ENCODE measurements at regions not wholly inside any gene's neighbourhood (a gene's known extent, or its start where the extent isn't known, plus 50 kb on each side); places are given as distances from the start of the nearest gene placed in this dataset.
"Not testable (repeated sequence)": the region's sequence is repeated elsewhere in the genome, so short reads cannot be mapped to it uniquely, and the experiment has no call there.

GRCh38 chr1:91207691-91208090 lies 185.9 kb upstream of the ZNF644 start:
- H3K27me3 ChIP-seq (ENCODE audit: low read depth); DNase-seq (ENCODE audit: low spot score in 2 of 2); H3K4me3 ChIP-seq; in situ Hi-C loops (cut with MboI; ENCODE audit: low sequenced_read_pairs); H3K4me1 ChIP-seq; H3K9me3 ChIP-seq; H3K36me3 ChIP-seq (replicated peaks): not testable (repeated sequence)

- in situ Hi-C loops (cut with MboI; ENCODE audit: low sequenced_read_pairs); H3K4me3 ChIP-seq; H3K9me3 ChIP-seq; H3K4me1 ChIP-seq; H3K36me3 ChIP-seq (replicated peaks); DNase-seq (ENCODE audit: low spot score in 2 of 2); H3K27me3 ChIP-seq (ENCODE audit: low read depth): not testable (repeated sequence)
Measured at GRCh38 chr1:91204150-91204549, 182.3 kb upstream of the ZNF644 start.

- H3K4me3 ChIP-seq = no peak overlapping the region
- in situ Hi-C loops (cut with MboI; ENCODE audit: low sequenced_read_pairs) = no loop called here
- H3K27me3 ChIP-seq (ENCODE audit: low read depth) = peaks cover 4% of the 10 kb centered on the region; the same call in 1 of the 2 replicates
- H3K36me3 ChIP-seq (replicated peaks) = no peaks in the 10 kb centered on the region
- no peaks in the 10 kb centered on the region for H3K9me3 ChIP-seq
- H3K4me1 ChIP-seq = no peaks in the 10 kb centered on the region
- DNase-seq (ENCODE audit: low spot score in 2 of 2) = no peak
Measured at GRCh38 chr1:91201694-91202093, 179.9 kb upstream of the ZNF644 start.

- in situ Hi-C loops (cut with MboI; ENCODE audit: low sequenced_read_pairs) = no loop called here
- H3K9me3 ChIP-seq = no peaks in the 10 kb centered on the region
- H3K36me3 ChIP-seq (replicated peaks) = no peaks in the 10 kb centered on the region
- no peaks in the 10 kb centered on the region for H3K4me1 ChIP-seq
- H3K4me3 ChIP-seq = no peak overlapping the region
- H3K27me3 ChIP-seq (ENCODE audit: low read depth) = peaks cover 4% of the 10 kb centered on the region; the same call in 1 of the 2 replicates
- no peak for DNase-seq (ENCODE audit: low spot score in 2 of 2)
Measured at GRCh38 chr1:91201176-91201575, 179.3 kb upstream of the ZNF644 start.

GRCh38 chr1:91200675-91201074 lies 178.8 kb upstream of the ZNF644 start:
- no peaks in the 10 kb centered on the region for H3K4me1 ChIP-seq
- in situ Hi-C loops (cut with MboI; ENCODE audit: low sequenced_read_pairs) = no loop called here
- no peaks in the 10 kb centered on the region for H3K36me3 ChIP-seq (replicated peaks)
- H3K27me3 ChIP-seq (ENCODE audit: low read depth) = peaks cover 4% of the 10 kb centered on the region; the same call in 1 of the 2 replicates
- DNase-seq (ENCODE audit: low spot score in 2 of 2) = no peak
- H3K9me3 ChIP-seq = no peaks in the 10 kb centered on the region
- no peak overlapping the region for H3K4me3 ChIP-seq

- no peak overlapping the region for H3K4me3 ChIP-seq
- H3K36me3 ChIP-seq (replicated peaks) = no peaks in the 10 kb centered on the region
- H3K27me3 ChIP-seq (ENCODE audit: low read depth) = peaks cover 4% of the 10 kb centered on the region; the same call in 1 of the 2 replicates
- no peak for DNase-seq (ENCODE audit: low spot score in 2 of 2)
- H3K4me1 ChIP-seq = no peaks in the 10 kb centered on the region
- H3K9me3 ChIP-seq = no peaks in the 10 kb centered on the region
- in situ Hi-C loops (cut with MboI; ENCODE audit: low sequenced_read_pairs) = no loop called here
Measured at GRCh38 chr1:91199988-91200387, 178.2 kb upstream of the ZNF644 start.

GRCh38 chr1:91190996-91191395 lies 169.2 kb upstream of the ZNF644 start:
- no peak overlapping the region for H3K4me3 ChIP-seq
- no peak for DNase-seq (ENCODE audit: low spot score in 2 of 2)
- no peaks in the 10 kb centered on the region for H3K27me3 ChIP-seq (ENCODE audit: low read depth)
- H3K9me3 ChIP-seq = no peaks in the 10 kb centered on the region
- H3K36me3 ChIP-seq (replicated peaks) = no peaks in the 10 kb centered on the region
- H3K4me1 ChIP-seq = no peaks in the 10 kb centered on the region
- in situ Hi-C loops (cut with MboI; ENCODE audit: low sequenced_read_pairs) = no loop called here

GRCh38 chr1:91189096-91189495 lies 167.3 kb upstream of the ZNF644 start:
- Histone ChIP-seq H3K9me3 (no peaks in the 10 kb centered on the region; the same call in 1 of the 2 replicates), H3K36me3 (replicated peaks) (no peaks in the 10 kb centered on the region), H3K4me1 (no peaks in the 10 kb centered on the region), H3K4me3 (no peak overlapping the region), H3K27me3 (ENCODE audit: low read depth) (no peaks in the 10 kb centered on the region)
- DNase-seq (ENCODE audit: low spot score in 2 of 2) = no peak
- in situ Hi-C loops (cut with MboI; ENCODE audit: low sequenced_read_pairs) = no loop called here

GRCh38 chr1:91182807-91183206 lies 161.0 kb upstream of the ZNF644 start:
- H3K4me3 ChIP-seq; H3K36me3 ChIP-seq (replicated peaks); in situ Hi-C loops (cut with MboI; ENCODE audit: low sequenced_read_pairs): not testable (repeated sequence)

GRCh38 chr1:91176250-91176649 lies 154.4 kb upstream of the ZNF644 start:
- Histone ChIP-seq H3K4me3 (no peak overlapping the region), H3K9me3 (no peaks in the 10 kb centered on the region), H3K27me3 (ENCODE audit: low read depth) (no peaks in the 10 kb centered on the region), H3K36me3 (replicated peaks) (no peaks in the 10 kb centered on the region), H3K4me1 (no peaks in the 10 kb centered on the region)
- in situ Hi-C loops (cut with MboI; ENCODE audit: low sequenced_read_pairs) = no loop called here
- no peak for DNase-seq (ENCODE audit: low spot score in 2 of 2)

More at GRCh38 chr1:91182807-91183206, 161.0 kb upstream of the ZNF644 start:
- not testable (repeated sequence) for H3K4me1 ChIP-seq; H3K9me3 ChIP-seq; DNase-seq (ENCODE audit: low spot score in 2 of 2); H3K27me3 ChIP-seq (ENCODE audit: low read depth)

GRCh38 chr1:91174734-91175133 lies 152.9 kb upstream of the ZNF644 start:
- H3K36me3 ChIP-seq (replicated peaks) = no peaks in the 10 kb centered on the region
- no peak overlapping the region for H3K4me3 ChIP-seq
- no peaks in the 10 kb centered on the region for H3K4me1 ChIP-seq
- in situ Hi-C loops (cut with MboI; ENCODE audit: low sequenced_read_pairs) = loop anchor here (25.0 kb wide), 3 partner anchors 462 to 1062 kb away; partner anchors contain the start of genes BARHL2 and BRDT
- H3K9me3 ChIP-seq = no peaks in the 10 kb centered on the region
- no peak for DNase-seq (ENCODE audit: low spot score in 2 of 2)
- no peaks in the 10 kb centered on the region for H3K27me3 ChIP-seq (ENCODE audit: low read depth)

- Histone ChIP-seq H3K4me1 (no peaks in the 10 kb centered on the region), H3K27me3 (ENCODE audit: low read depth) (no peaks in the 10 kb centered on the region), H3K4me3 (no peak overlapping the region), H3K36me3 (replicated peaks) (no peaks in the 10 kb centered on the region), H3K9me3 (no peaks in the 10 kb centered on the region)
- in situ Hi-C loops (cut with MboI; ENCODE audit: low sequenced_read_pairs) = loop anchor here (25.0 kb wide), 3 partner anchors 461 to 1061 kb away; partner anchors contain the start of genes BARHL2 and BRDT
- no peak for DNase-seq (ENCODE audit: low spot score in 2 of 2)
Measured at GRCh38 chr1:91173346-91173890, 151.6 kb upstream of the ZNF644 start.

GRCh38 chr1:91172541-91172940 lies 150.7 kb upstream of the ZNF644 start:
- H3K4me1 ChIP-seq = no peaks in the 10 kb centered on the region
- H3K36me3 ChIP-seq (replicated peaks) = no peaks in the 10 kb centered on the region
- DNase-seq (ENCODE audit: low spot score in 2 of 2) = no peak
- no peaks in the 10 kb centered on the region for H3K9me3 ChIP-seq
- no peak overlapping the region for H3K4me3 ChIP-seq
- H3K27me3 ChIP-seq (ENCODE audit: low read depth) = no peaks in the 10 kb centered on the region
- in situ Hi-C loops (cut with MboI; ENCODE audit: low sequenced_read_pairs) = loop anchor here (25.0 kb wide), 3 partner anchors 460 to 1060 kb away; partner anchors contain the start of genes BARHL2 and BRDT

- no peaks in the 10 kb centered on the region for H3K27me3 ChIP-seq (ENCODE audit: low read depth)
- H3K36me3 ChIP-seq (replicated peaks) = no peaks in the 10 kb centered on the region
- no peaks in the 10 kb centered on the region for H3K9me3 ChIP-seq
- in situ Hi-C loops (cut with MboI; ENCODE audit: low sequenced_read_pairs) = loop anchor here (25.0 kb wide), 3 partner anchors 460 to 1060 kb away; partner anchors contain the start of genes BARHL2 and BRDT
- H3K4me3 ChIP-seq = no peak overlapping the region
- no peak for DNase-seq (ENCODE audit: low spot score in 2 of 2)
- no peaks in the 10 kb centered on the region for H3K4me1 ChIP-seq
Measured at GRCh38 chr1:91171898-91172297, 150.1 kb upstream of the ZNF644 start.

- in situ Hi-C loops (cut with MboI; ENCODE audit: low sequenced_read_pairs) = loop anchor here (25.0 kb wide), 3 partner anchors 458 to 1058 kb away; partner anchors contain the start of genes BARHL2 and BRDT
- no peak for DNase-seq (ENCODE audit: low spot score in 2 of 2)
- Histone ChIP-seq H3K27me3 (ENCODE audit: low read depth) (no peaks in the 10 kb centered on the region), H3K9me3 (no peaks in the 10 kb centered on the region), H3K4me1 (no peaks in the 10 kb centered on the region), H3K4me3 (no peak overlapping the region), H3K36me3 (replicated peaks) (no peaks in the 10 kb centered on the region)
Measured at GRCh38 chr1:91170571-91170970, 148.7 kb upstream of the ZNF644 start.
